T-helper 1 cell (primary cell): ENCODE measurements at regions not wholly inside any gene's neighbourhood (a gene's known extent, or its start where the extent isn't known, plus 50 kb on each side); places are given as distances from the start of the nearest gene placed in this dataset.

ENCODE experiments used
- DNase-seq, 5 donors: peaks; one replicate each; pipeline ENCODE4 v3.0.0-alpha.2; 2012 to 2020

- no peak for DNase-seq
These were observed 514.3 kb downstream of the PDCD6IP start for GRCh38 chr3:34312684-34313083.

DNA sequence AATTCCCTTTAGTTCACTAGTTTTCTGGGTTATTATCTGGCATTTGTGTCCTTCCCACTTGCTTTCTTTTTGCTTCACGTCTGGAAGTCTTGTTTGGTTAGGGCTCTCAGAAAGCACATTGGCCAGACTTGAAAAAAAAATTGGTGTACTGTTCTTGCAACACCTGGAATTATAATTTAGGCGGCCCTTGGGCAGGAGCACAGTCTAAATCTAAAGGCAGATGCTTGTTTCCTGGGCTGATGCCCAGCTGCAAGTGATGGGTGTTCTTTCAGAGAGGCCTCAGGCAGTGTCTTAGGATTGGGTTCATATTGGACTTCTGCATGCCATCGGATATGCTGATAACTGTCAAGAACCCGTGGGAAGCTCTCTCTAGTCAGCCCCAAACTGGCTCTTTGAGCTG is 521.5 kb downstream of the PDCD6IP start:
- no peak for DNase-seq

DNA sequence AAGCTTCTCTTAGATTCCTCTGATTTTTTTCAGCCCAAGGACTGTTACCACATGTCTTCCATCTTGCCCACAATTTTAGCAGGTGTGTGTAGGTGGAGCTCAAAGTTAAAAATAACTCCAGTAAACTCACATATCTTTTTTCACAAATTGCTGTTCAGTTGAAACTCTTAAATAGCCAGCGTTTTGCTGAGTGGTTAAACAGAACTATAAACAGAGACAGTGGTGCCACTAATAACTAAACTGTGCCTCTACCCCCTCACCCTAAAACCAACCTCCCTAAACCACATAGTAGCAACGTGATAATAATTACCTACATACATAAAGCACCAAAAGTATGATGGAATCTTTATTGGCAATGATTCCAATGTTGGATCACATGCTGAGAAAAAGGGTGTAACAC is 525.1 kb downstream of the PDCD6IP start:
- DNase-seq = no peak

DNA sequence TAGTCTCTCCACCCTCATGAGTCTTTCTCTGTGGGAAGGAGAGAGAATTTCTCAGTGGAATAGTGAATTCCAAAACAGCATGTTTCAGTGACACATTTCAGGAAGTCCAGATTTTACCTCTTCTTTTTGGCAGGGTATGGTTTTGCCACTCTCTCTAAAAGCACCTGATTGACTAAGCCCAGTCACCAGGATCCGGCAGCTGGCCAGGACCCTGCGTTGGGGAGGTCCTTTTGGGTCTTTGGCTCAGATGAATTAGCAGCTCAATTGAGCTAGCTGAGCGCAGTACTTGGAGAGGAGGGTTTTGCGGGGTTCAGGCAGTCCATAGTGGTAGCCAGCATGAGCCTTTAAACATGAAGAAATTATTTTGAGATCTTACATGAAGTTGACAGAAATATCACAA is 548.2 kb downstream of the PDCD6IP start:
- no peak for DNase-seq

DNA sequence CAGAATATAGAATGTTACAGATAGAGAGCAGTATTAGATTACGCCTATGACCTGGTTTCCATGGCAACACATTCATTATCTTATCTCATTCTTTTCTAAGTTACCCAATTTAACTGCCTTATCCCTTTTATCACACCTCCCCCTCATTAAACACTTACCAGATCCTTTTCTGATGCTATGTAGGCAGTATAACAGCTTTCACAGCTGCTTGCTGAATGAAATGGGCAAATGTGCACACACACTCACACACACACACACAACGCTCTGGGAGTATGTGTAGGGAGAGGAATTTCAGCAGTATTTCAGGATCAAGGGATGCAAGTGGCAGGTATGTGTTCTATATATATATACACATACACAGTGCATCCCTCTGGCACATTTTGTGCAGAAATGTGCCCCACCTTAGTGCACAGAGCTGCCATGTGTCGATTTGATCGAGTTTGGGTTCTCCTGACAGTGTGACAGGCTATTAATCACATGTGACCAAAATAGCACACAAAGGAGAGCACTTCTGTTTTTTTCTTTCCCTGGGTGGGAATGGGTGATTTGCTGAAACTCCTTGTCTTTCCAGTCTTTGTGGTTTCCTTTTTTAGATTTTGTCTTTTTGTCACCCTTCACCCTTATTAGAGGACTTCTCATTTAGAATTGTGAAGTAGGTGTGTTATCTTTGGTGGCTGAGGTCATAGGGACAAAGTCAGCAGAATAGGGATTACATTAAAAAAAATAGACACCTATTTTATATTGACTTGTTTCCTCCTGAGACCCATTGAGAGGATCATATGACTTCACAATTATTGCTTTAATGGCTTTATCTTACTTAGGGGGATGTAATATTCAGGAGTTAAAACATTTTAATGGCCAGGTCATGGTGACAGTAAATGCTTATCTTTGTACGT is 553.7 kb downstream of the PDCD6IP start:
- DNase-seq = no peak

GRCh38 chr3:34352778-34353331 is 554.4 kb downstream of the PDCD6IP start:
- no peak for DNase-seq

DNA sequence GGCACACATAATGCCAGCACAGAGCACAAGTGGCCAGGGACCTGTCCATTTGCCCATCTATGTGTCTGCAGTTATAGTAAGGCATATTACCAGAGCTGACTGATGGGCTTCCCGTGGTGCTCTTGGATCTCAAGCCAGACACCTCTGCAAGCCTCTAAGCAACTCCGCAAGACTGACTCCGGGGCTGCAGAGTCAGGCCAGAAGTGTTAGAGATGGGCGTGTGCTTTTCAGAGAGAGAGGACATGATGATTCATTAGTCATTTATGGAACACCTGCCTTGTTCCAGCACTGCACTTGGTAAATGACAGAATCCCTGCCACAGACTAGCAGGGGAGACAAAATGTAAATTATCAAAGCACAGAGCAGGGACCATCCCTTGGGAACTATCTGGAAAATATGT is 559.0 kb downstream of the PDCD6IP start:
- no peak for DNase-seq

- no peak for DNase-seq
These were observed 560.6 kb downstream of the PDCD6IP start for GRCh38 chr3:34359064-34359463.

DNA sequence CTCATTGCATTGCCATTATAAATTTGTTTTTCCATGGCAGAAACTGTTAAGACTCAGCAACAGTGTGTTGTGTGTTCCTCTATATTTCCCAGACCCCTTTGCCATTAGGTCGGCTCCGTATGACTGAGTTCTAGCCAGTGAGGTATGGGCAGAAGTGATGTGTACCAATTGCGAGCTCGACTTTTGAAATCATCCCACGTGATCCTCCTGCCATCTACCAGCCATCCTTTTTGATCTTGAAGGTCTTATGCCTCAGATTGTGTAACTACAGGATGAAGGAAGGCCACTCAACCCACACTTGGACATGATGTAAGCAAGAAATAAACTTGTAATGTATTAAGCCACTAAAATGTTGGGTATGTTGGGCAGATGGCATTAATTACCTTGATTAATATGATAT is 562.3 kb downstream of the PDCD6IP start:
- DNase-seq = no peak

- DNase-seq = peak in 1 of 5 donors; percentile 30
These were observed 563.5 kb downstream of the PDCD6IP start for GRCh38 chr3:34361921-34362320.

GRCh38 chr3:34362910-34363309 is 564.5 kb downstream of the PDCD6IP start:
- no peak for DNase-seq

DNA sequence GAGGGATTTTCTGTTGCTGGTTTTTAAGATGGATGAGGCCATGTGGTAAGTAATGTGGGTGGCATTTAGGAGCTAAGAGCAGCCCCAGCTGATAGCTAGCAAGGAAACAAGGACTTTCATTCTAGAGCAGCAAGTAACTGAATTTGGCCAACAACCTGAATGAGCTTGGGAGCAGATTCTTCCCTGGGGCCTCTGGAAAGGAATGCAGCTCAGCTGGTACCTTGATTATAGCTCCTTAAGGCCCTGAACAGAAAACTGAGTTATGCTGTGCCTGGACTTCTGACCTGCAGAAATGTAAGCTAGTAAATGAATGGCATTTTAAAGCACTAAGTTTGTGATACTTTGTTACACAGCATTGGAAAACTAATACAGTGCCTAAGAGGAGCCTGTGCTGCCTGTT is 565.5 kb downstream of the PDCD6IP start:
- DNase-seq = no peak

GRCh38 chr3:34364335-34364734 is 565.9 kb downstream of the PDCD6IP start:
- no peak for DNase-seq

DNA sequence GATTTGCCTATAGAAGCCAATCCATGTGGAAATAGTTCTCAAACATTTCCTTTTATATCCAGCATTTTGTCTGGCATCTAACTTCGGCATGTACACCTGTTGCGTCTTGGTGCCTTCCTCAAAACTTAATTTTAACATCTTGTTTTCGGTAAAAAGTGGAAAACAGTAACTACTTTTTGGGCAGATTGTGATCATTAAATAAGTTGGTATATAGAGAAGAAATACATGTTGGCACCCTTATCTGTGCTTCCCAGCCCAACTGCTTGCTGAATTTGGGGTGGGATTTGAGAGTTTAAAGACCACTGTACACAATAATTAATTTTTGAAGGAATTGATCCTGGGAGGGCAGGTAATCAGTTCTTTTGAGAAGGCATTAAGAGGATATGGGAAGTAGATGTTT is 566.8 kb downstream of the PDCD6IP start:
- no peak for DNase-seq

DNA sequence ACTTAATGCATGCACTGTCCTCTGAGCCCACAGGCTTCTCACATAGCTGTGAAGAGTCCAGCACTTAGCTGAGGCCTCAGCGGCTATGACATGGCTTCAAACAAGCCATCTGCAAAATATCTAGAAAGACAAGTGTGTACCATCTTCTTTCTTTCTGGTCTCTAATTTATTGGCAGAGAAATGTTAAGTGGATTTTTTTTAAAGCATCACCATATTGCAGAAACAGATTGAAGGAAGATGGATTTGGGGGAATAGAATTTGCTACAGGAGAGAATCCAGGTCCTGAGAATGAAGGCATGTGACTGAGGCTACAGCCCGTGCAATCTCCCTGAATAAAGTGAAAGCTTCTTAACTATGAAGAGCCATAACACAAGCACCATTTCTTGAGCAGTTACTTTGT is 567.3 kb downstream of the PDCD6IP start:
- no peak for DNase-seq

- no peak for DNase-seq
These were observed 569.1 kb downstream of the PDCD6IP start for GRCh38 chr3:34367521-34367920.

GRCh38 chr3:34374521-34374920 is 576.1 kb downstream of the PDCD6IP start:
- no peak for DNase-seq

- DNase-seq = no peak
These were observed 578.3 kb downstream of the PDCD6IP start for GRCh38 chr3:34376691-34377090.

- no peak for DNase-seq
These were observed 579.5 kb downstream of the PDCD6IP start for GRCh38 chr3:34377961-34378360.

GRCh38 chr3:34381243-34381642 is 582.8 kb downstream of the PDCD6IP start:
- DNase-seq = no peak

DNA sequence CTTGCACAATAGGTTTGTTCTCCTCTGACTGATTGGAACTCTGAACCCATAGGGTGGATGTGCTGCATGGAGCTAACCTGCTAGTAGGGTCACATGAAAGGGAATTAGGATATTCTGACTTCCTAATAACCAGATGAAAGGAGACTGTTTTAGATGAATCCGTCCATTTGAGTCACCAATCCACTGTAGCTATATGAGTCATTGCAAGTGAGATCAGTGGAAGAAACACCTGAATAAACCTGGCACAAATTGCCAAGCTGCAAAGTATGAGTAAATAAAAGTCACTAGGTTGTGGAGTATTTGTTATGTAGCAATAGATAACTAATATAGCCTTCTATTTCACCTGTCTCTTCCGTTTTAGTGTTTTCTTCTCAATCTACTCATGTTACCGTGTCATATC is 584.4 kb downstream of the PDCD6IP start:
- DNase-seq = no peak

DNA sequence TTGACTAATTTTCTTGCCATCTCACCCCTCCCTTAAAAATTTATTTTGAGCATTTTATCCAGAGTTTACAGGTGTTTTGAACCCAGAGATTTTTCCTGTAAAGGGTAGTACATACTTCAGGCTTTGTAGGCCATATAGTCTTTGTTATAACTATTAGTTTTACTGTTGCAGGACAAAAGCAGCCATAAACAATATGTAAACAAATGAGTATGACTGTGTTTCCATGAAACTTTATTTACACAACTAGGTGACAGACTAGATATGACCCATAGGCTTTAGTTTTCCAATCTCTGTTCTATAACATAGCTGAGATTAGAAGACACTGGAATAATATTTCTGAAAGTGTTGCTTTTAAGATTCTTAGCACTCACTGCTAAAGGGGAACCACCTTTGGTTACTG is 587.9 kb downstream of the PDCD6IP start:
- DNase-seq = no peak

- no peak for DNase-seq
These were observed 589.6 kb downstream of the PDCD6IP start for GRCh38 chr3:34387826-34388564.

GRCh38 chr3:34388830-34389229 is 590.4 kb downstream of the PDCD6IP start:
- DNase-seq = no peak
